ENCODE measurements at regions not wholly inside any gene's neighbourhood (a gene's known extent, or its start where the extent isn't known, plus 50 kb on each side); places are given as distances from the start of the nearest gene placed in this dataset.
A peak's percentile ranks its signal among the peaks of the same experiment; 100 is the strongest.

DNA sequence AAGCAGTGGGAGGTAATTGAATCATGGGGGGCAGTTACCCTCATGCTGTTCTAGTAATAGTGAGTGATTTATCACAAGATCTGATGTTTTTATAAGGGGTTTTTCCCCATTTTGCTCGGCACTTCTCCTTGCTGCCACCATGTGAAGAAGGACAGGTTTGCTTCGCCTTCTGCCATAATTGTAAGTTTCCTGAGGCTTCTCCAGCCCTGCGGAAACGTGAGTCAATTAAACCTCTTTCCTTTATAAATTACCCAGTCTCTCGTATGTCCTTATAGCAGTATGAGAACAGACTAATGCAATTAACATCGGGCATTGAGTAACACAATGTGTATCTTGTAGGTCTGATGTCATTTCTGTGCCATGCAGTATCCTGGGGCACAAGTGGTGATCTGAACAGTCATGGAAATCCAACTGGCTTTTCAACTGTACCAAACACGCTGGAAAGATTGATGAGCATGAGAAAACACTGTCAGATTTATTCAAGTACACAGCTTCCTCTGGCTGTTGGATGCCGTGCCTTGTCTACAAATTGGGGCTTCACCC, 208.6 kb upstream of the KIAA1217 start:
- no peak for DNase-seq (ENCODE audit: low read depth in 3 of 3, low spot score in 2 of 3)

DNA sequence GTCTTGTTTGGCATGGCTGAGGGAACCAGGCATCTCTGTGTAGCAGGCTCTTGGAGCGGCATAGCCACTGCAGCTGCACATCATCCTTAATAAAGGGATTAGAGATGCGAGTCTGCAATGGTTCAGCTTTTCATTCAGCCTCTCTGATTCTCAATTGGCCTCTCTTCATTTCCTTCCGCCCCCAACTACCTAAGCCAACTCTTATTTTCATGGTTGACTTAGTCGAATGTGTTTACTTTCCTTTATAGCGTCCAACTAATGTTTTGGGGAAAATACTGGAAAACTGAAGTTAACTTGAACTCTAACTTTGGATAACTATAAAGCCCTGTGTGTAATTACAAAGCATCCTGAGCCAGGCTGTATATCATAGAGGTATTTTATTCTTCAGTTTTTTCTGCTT, 202.2 kb upstream of the KIAA1217 start:
- DNase-seq (ENCODE audit: low read depth in 3 of 3, low spot score in 2 of 3) = no peak

- no peak for DNase-seq (ENCODE audit: low read depth in 3 of 3, low spot score in 2 of 3)
Observed at GRCh38 chr10:24007359-24007758, 201.6 kb upstream of the KIAA1217 start.

- peak in 2 of 3 donors; percentile 44 to 75 for DNase-seq (ENCODE audit: low read depth in 3 of 3, low spot score in 2 of 3)
Observed at GRCh38 chr10:24008164-24009091, 200.5 kb upstream of the KIAA1217 start.

- no peak for DNase-seq (ENCODE audit: low read depth in 3 of 3, low spot score in 2 of 3)
Observed at GRCh38 chr10:24009115-24009514, 199.8 kb upstream of the KIAA1217 start.

DNA sequence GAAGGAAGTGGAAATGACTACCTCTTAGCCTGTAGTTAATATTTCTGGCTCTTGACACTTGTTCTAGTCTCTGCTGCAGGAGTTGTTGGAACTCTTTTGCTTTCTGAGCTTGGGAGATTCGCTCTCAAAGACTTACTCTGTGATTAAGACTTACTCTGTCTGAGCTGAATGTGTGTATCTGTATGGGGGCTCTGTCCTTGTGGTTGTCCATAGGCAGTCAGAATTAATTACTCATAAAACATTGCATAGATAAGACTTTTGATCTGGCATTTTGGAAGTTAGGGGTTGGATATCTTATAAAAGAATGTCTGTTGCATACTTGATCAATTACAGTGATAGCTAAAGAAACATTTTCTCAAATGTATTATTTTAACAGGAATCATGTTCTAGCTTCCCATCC, 199.2 kb upstream of the KIAA1217 start:
- DNase-seq (ENCODE audit: low read depth in 3 of 3, low spot score in 2 of 3) = no peak

GRCh38 chr10:24010436-24010970, 198.4 kb upstream of the KIAA1217 start:
- no peak for DNase-seq (ENCODE audit: low read depth in 3 of 3, low spot score in 2 of 3)

GRCh38 chr10:24012249-24012803, 196.6 kb upstream of the KIAA1217 start:
- DNase-seq (ENCODE audit: low read depth in 3 of 3, low spot score in 2 of 3) = no peak

DNA sequence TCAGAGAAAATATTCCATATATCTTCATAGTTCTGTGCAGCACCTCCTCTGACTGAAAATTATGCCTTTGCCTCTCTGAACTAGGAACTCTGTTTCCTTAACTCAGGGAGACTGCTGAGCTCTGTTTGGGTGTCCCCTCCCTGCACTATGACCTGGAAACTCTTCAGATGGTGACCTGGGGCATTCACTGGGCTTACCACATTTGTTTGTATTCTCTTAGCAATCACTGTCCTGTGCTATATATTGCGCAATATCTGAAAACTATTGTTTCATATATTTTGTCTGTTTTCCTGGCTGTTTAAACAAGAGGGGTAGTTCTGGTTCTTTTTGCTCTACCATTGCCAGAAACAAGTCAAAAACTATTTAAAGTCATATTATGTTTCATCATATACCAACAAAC, 181.8 kb upstream of the KIAA1217 start:
- no peak for DNase-seq (ENCODE audit: low read depth in 3 of 3, low spot score in 2 of 3)

DNA sequence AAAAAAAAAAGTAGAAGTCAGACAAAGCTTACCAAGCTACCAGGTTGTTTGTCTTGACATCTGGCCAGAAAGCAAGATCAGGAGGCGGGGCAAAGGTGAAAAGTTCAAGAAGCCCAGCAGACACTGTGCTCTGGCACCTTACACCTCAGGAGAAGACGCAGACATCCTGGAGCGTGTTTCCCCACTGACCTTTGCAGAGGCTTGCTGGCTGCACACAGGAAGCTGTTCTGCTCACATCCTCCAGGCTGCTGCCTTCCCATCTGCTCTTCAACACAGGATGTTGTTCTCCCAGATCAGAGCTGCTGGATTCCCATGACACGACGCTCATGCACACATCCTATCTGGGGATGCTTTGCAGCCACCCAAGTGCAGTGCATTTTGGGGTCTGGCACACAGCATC, 174.4 kb upstream of the KIAA1217 start:
- DNase-seq (ENCODE audit: low read depth in 3 of 3, low spot score in 2 of 3) = no peak

DNA sequence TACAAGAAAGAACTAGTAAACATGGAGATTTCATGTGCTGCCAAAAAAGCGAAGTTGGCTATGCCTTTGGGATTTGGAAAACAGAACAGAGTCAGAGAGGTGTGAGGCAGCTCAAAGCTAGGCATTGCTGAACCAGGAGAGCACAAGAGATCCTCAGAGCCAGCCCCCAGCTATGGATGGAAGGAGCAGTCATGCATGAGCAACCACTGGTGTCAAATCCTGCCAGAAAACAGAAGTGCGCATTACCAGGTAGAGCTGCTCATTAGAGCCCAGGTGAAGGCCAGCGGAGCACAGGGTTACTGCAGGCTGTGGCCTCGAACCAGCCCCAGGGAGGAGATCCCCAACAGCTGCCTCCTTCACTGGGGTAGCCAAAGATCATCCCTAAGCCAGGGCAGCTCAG, 173.2 kb upstream of the KIAA1217 start:
- DNase-seq (ENCODE audit: low read depth in 3 of 3, low spot score in 2 of 3) = no peak

- no peak for DNase-seq (ENCODE audit: low read depth in 3 of 3, low spot score in 2 of 3)
Observed at GRCh38 chr10:24039315-24039714, 169.6 kb upstream of the KIAA1217 start.

GRCh38 chr10:24039897-24040296, 169.0 kb upstream of the KIAA1217 start:
- DNase-seq (ENCODE audit: low read depth in 3 of 3, low spot score in 2 of 3) = no peak

DNA sequence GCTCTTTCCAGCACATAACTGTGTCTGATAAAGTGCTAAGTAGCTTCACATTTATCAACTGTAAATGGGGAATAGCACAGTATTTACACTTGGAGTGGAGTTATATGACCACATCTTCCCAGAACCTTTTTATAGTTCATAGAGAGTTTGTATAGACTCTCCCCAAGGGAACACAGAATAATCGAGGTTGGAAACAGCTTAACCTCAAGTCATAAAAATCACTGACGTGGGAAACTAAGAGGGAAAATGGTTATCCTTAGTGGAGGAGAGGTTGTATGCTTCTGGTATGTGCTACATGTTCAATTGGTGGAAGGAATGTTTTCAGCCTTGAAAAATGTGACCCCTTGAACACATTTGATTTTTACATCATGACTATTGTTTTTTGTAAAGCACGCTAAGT, 167.9 kb upstream of the KIAA1217 start:
- peak in 2 of 3 donors; percentile 45 to 63 for DNase-seq (ENCODE audit: low read depth in 3 of 3, low spot score in 2 of 3)

DNA sequence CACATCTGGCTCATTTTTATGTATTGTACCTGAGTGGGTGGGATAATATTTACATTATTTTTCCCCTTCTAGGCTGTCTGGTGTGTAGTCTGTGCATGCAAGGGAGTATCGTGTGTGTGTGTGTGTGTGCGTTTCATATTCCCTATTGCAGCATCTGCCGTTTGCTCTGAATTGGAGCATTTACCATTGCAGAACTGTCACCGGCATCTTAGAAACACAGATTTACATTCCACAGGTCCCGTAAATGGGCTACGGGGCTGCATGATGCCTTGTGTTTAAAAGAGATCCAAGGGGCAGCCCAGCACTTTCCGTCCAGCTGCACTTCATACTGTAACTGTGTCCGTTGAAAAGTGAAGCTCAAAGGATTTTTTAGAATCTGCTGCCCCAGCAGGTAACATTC, 167.1 kb upstream of the KIAA1217 start:
- no peak for DNase-seq (ENCODE audit: low read depth in 3 of 3, low spot score in 2 of 3)

- no peak for DNase-seq (ENCODE audit: low read depth in 3 of 3, low spot score in 2 of 3)
Observed at GRCh38 chr10:24042884-24043283, 166.1 kb upstream of the KIAA1217 start.

GRCh38 chr10:24046060-24046459, 162.9 kb upstream of the KIAA1217 start:
- no peak for DNase-seq (ENCODE audit: low read depth in 3 of 3, low spot score in 2 of 3)

DNA sequence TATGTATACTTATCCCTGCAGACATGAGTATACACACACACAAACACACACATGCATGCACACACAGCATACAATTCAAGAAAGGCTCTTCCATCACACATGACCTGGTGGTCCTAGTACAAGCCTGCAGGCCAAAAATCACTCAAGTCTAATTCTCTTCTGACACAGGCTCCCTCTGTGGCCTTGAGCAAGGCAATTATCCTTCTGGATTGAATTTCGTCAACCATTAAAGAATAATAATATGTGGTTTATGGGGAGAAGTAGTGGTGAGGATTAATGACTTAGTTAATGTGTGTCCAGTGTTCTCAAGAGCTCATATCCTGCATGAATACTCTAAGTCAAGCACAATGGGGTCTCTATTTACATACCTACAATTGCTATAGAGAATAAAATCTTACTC, 161.8 kb upstream of the KIAA1217 start:
- no peak for DNase-seq (ENCODE audit: low read depth in 3 of 3, low spot score in 2 of 3)

DNA sequence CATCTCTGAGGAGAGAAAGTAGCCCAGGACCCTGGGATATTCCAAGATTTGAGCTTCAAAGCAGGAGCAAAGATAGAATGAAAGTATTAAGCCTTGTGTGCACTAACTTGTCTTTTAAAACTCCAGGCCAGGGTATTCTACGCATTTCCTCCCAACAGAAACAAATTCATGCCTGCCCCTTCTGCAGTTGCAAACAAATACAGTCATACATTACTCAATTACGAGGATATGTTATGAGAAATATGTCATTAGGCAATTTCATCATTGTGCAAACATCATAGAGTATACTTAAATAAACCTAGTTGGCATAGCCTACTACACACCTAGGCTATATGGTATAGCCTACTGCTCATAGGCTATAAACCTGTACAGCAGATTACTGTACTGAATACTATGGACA, 154.5 kb upstream of the KIAA1217 start:
- no peak for DNase-seq (ENCODE audit: low read depth in 3 of 3, low spot score in 2 of 3)

- peak in 1 of 3 donors; percentile 10 for DNase-seq (ENCODE audit: low read depth in 3 of 3, low spot score in 2 of 3)
Observed at GRCh38 chr10:24080207-24080606, 128.7 kb upstream of the KIAA1217 start.

DNA sequence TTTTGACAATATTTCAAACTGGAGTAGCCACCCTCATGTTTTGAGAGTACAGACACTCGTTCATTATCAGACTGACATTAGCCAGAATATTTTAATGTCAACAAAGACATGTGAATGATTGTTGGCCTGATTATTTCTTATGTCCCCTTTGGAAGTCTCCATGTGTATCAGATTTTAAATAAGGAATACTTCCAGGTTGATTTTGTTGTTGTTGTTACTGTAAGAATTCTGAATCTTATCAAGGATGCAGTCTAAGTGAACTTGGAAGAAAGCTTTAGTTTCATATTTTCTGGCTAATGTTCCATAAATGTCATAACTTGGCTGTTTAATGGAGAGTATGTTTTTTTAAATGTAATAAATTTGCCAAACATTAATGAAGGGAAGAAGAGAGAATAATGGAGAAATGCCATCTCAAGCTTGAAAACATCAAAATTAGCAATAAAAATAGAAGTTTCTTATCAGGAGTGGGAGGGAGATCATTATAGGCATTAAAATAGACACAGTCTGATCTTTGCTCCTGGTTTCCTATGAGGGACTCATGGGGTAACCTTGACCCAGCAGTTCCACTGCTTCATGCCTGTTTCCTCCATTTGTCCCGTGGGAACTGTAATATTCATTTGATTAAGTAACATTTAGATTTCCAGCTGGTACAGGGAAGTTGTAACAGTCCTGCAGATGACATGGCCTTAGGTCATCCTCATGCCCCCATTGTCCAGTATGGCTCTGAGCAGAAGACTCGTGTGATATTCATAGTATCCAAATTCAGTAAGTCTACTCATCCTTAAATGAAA, 122.4 kb upstream of the KIAA1217 start:
- peak in 1 of 3 donors; percentile 78 for DNase-seq (ENCODE audit: low read depth in 3 of 3, low spot score in 2 of 3)
